Psoas muscle (tissue), 7 donors: ENCODE measurements at regions not wholly inside any gene's neighbourhood (a gene's known extent, or its start where the extent isn't known, plus 50 kb on each side); places are given as distances from the start of the nearest gene placed in this dataset.

Source experiments
- ATAC-seq, 4 donors: fragments of 200-7000 bp; cut with Tn5 transposase; one replicate each; pipeline ENCODE4 v1.9.1; 2020; ENCODE audit warnings: moderate library complexity in 3 of 4, mild to moderate bottlenecking in 2 of 4
- DNase-seq, 2 donors: peaks; one replicate each; pipeline ENCODE4 v3.0.0-alpha.2; 2020
- H3K27ac ChIP-seq: fragments of 200-600 bp; one replicate; pipeline ENCODE4 v1.8.0; 2022
- H3K27me3 ChIP-seq, 3 donors: fragments of 200-600 bp in 1 of 3; one replicate each; pipeline versions ENCODE4 v1.6.1 to v1.8.0; 2013 to 2022; ENCODE audit warnings: low read length in 2 of 3, mild to moderate bottlenecking in 2 of 3, moderate library complexity in 1 of 3; ENCODE audit not compliant: insufficient read depth in 3 of 3
- H3K36me3 ChIP-seq, 2 donors: fragments of 200-600 bp in 1 of 2; one replicate each; pipeline versions ENCODE4 v1.6.1 to v1.8.0; 2013 to 2022; ENCODE audit warnings: low read depth in 1 of 2, mild to moderate bottlenecking in 1 of 2, moderate library complexity in 1 of 2; ENCODE audit not compliant: insufficient read depth in 1 of 2
- H3K4me1 ChIP-seq: fragments of 200-600 bp; one replicate; pipeline ENCODE4 v1.8.0; 2022
- H3K4me3 ChIP-seq: fragments of 200-600 bp; one replicate; pipeline ENCODE4 v1.8.0; 2022; ENCODE audit warnings: mild to moderate bottlenecking
- H3K9me3 ChIP-seq: fragments of 200-600 bp; one replicate; pipeline ENCODE4 v1.8.0; 2022
- WGBS, 3 donors: extraction: QIAGEN DNeasy Blood & Tissue Kit; methylation state at CpG; one replicate each; pipeline versions ENCODE4 v1.1.6 to v1.1.7; 2013; 5-methylcytosine and 5-hydroxymethylcytosine counted together
- intact Hi-C, 2 donors: fragments of 100-400 bp; cut with DNase I; formaldehyde crosslinking; loops; one replicate each; pipeline versions ENCODE4 v1.11.0 to v1.14.2; 2022
- TF ChIP-seq, protein P1 (sequence below): fragments of 200-600 bp; IDR thresholded peaks from one replicate; pipeline ENCODE4 v1.8.0; 2022; ENCODE audit warnings: antibody characterized with exemption
- donor health status: healthy with polysubstance abuse.
- donor health status: DM: no; HTN: no; CAD: no; lungs with moderate emphysema.
- donor health status: Bipolar disorder and iron deficiency.
- donor health status: healthy.
- donor health status: DM: yes; HTN: yes; CAD: no.
- donor health status: DM: no; HTN: no; CAD: no.
- donor health status: DM: yes; HTN: yes; CAD: no.

DNA sequence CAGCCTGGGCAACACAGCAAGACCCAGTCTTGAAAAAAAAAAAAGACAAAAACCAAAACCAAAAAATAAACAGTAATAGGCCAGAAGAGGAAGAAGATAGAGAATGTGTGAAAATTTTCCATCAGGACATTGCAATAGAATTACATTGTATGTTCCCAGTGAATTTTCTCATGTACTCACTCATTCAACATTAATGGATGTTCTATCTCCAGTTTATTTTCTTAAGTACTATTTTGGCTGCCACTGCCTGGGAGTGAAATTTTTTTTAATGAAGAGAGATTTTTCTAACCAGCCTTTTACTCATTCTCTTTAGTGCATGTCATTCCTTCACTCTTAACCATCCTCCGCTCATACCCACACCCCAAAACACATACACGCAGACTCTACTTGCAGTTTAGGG, 282.8 kb downstream of the ALDH8A1 start:
- DNase-seq, result no peak
- TF ChIP-seq, protein P1, sequence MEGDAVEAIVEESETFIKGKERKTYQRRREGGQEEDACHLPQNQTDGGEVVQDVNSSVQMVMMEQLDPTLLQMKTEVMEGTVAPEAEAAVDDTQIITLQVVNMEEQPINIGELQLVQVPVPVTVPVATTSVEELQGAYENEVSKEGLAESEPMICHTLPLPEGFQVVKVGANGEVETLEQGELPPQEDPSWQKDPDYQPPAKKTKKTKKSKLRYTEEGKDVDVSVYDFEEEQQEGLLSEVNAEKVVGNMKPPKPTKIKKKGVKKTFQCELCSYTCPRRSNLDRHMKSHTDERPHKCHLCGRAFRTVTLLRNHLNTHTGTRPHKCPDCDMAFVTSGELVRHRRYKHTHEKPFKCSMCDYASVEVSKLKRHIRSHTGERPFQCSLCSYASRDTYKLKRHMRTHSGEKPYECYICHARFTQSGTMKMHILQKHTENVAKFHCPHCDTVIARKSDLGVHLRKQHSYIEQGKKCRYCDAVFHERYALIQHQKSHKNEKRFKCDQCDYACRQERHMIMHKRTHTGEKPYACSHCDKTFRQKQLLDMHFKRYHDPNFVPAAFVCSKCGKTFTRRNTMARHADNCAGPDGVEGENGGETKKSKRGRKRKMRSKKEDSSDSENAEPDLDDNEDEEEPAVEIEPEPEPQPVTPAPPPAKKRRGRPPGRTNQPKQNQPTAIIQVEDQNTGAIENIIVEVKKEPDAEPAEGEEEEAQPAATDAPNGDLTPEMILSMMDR, result no peak
- Histone ChIP-seq H3K27ac (no peak overlapping the region), H3K4me1 (no peaks in the 10 kb centered on the region), H3K36me3 (no peaks in the 10 kb centered on the region), H3K27me3 (no peaks in the 10 kb centered on the region), H3K9me3 (no peaks in the 10 kb centered on the region), H3K4me3 (no peak overlapping the region)
- intact Hi-C loops, result no loop called here
- WGBS, 3 donors, result 96 to 99% (median 99%) methylated on average over 2 of the region's 2 CpGs
- ATAC-seq, result no peak

DNA sequence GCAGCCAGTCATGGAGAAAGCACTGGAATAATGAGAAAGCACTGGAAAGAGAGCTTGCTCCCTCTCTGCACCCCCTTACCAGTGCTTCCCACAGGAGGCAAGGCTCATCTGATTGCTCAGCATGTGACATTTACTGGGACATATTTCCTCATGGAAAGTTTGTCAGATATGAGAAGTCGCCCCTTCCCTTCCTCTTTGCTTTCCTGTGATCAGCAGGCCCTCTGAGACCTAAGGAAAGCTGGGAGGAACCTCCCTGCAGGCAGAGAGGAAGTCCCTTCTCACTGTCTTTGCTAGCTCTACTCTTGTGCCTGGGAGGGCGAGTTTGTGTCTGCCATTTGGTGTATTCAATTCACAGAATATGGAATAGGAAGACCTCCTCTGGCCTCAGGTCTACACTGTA, 283.8 kb downstream of the ALDH8A1 start:
- TF ChIP-seq, protein P1, result no peak
- intact Hi-C loops, result no loop called here
- no peaks in the 10 kb centered on the region for H3K9me3 ChIP-seq
- H3K36me3 ChIP-seq, result no peaks in the 10 kb centered on the region
- DNase-seq, result no peak
- no peaks in the 10 kb centered on the region for H3K27me3 ChIP-seq
- WGBS, 3 donors, result 87 to 92% (median 88%) methylated on average over 2 of the region's 2 CpGs
- no peaks in the 10 kb centered on the region for H3K4me1 ChIP-seq
- no peak overlapping the region for H3K4me3 ChIP-seq
- H3K27ac ChIP-seq, result no peak overlapping the region
- ATAC-seq, result no peak

DNA sequence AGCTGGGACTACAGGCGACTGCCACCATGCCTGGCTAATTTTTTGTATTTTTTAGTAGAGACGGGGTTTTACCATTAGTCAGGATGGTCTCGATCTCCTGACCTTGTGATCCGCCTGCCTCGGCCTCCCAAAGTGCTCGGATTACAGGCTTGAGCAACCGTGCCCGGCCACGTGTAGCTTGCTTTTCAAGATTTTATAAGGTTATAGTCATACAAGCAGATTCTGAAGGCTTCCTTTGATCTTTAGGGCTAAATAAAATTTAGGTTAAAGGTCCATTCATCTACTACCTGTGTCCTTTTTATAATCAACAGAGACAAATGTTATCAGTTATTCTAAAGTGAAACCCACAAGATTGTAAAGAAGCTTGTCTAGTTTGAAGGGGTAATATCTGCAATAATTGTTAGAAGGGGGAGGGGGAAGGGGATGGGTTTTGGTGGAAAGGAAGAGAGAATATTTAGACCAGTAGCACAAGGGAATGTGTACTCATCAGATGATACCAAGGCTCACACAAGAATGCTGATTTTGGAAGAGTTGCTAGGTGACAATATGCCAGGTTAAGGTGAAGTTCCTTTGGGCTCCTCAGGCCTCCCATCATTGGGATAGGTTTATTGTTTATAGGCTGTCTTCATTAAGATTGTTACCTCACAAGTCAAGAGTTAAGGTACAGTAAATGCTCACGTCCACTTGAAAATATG, 284.7 kb downstream of the ALDH8A1 start:
- no peak for ATAC-seq

DNA sequence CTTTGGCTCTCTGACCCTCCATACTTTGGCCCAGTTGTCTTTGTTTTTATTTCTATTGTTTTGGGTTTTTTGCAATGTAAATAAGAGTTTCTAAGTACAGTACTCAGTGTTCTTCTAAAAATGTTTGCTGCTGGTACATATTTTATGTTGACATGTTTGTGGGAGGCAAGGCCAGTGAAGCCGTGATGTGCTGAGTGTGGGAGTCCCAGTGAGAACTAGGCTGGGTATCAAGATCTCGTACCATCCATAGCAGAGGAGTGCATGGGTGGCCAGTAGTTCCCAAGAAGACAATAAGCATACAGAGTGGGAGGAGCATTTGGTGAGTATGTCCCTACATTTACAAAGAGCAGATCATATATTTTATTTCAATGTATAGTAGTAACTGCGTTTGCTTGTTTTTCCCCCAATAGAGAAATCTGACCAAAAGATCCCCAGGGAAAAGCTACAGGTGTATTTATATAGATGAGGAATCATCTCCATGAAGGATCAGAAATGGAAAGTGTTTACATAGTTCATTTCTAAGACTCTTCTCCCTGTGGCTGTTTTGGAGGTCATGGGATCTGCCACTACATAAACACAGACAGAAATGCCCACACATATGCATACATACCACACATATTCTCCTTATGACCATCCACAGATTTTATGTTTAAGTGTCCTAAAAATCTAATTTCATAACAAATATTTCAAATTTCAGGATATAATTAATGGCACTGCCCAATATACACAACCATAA, 285.9 kb downstream of the ALDH8A1 start:
- Histone ChIP-seq H3K36me3 (no peaks in the 10 kb centered on the region), H3K4me1 (no peaks in the 10 kb centered on the region), H3K27ac (no peak overlapping the region), H3K9me3 (no peaks in the 10 kb centered on the region), H3K4me3 (no peak overlapping the region), H3K27me3 (no peaks in the 10 kb centered on the region)
- no peak for ATAC-seq
- intact Hi-C loops, result no loop called here
- no peak for DNase-seq
- WGBS, 3 donors, result 91 to 96% (median 93%) methylated on average over 3 of the region's 3 CpGs
- TF ChIP-seq, protein P1, result no peak

More for the DNA sequence above, 284.7 kb downstream of the ALDH8A1 start:
- no peak overlapping the region for H3K4me3 ChIP-seq
- H3K4me1 ChIP-seq, result no peaks in the 10 kb centered on the region
- H3K27ac ChIP-seq, result no peak overlapping the region
- TF ChIP-seq, protein P1, result no peak
- H3K9me3 ChIP-seq, result no peaks in the 10 kb centered on the region
- no peak for DNase-seq
- H3K27me3 ChIP-seq, result no peaks in the 10 kb centered on the region
- WGBS, 3 donors, result 78 to 90% (median 89%) methylated on average over 10 of the region's 10 CpGs
- intact Hi-C loops, result no loop called here
- H3K36me3 ChIP-seq, result no peaks in the 10 kb centered on the region
